ENCODE measurements at regions not wholly inside any gene's neighbourhood (a gene's known extent, or its start where the extent isn't known, plus 50 kb on each side); places are given as distances from the start of the nearest gene placed in this dataset.

DNA sequence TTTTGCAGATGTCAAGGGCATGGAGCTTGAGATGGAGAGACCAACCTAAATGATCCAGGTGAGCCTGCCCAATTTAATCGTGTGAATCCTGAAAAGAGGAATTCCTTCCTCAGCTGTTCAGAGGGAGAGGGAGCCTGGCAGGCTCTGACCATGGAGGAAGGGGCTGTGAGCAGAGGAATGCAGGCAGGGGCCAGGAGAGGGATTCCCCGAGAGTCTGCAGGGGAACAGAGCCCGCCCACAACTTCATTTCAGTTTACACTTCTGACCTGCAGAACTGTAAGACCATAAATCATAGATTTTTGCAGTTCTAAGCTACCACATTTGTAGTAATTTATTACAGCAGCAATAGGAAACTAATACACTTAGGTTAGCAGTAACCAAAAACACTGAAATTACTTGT lies 164.1 kb downstream of the TBXT start:
- no peak for TF ChIP-seq POLR2A (IDR thresholded peaks at IDR 0.05)
- TF ChIP-seq, protein P1, sequence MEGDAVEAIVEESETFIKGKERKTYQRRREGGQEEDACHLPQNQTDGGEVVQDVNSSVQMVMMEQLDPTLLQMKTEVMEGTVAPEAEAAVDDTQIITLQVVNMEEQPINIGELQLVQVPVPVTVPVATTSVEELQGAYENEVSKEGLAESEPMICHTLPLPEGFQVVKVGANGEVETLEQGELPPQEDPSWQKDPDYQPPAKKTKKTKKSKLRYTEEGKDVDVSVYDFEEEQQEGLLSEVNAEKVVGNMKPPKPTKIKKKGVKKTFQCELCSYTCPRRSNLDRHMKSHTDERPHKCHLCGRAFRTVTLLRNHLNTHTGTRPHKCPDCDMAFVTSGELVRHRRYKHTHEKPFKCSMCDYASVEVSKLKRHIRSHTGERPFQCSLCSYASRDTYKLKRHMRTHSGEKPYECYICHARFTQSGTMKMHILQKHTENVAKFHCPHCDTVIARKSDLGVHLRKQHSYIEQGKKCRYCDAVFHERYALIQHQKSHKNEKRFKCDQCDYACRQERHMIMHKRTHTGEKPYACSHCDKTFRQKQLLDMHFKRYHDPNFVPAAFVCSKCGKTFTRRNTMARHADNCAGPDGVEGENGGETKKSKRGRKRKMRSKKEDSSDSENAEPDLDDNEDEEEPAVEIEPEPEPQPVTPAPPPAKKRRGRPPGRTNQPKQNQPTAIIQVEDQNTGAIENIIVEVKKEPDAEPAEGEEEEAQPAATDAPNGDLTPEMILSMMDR (IDR thresholded peaks at IDR 0.05): no peak

Data from uterus (tissue), 2 donors.